GM19468 (cell line): ENCODE measurements at regions not wholly inside any gene's neighbourhood (a gene's known extent, or its start where the extent isn't known, plus 50 kb on each side); places are given as distances from the start of the nearest gene placed in this dataset.

ENCODE experiments used
- ATAC-seq: cut with Tn5 transposase; IDR thresholded peaks from one replicate; pipeline ENCODE4 v1.9.1; 2021; ENCODE audit warnings: mild to moderate bottlenecking, moderate library complexity, moderate number of reproducible peaks; ENCODE audit not compliant: unreplicated experiment; ENCODE audit errors: extremely low read depth

GRCh38 chr5:166493612-166494011, 1797.8 kb upstream of the WWC1 start:
- no peak for ATAC-seq

DNA sequence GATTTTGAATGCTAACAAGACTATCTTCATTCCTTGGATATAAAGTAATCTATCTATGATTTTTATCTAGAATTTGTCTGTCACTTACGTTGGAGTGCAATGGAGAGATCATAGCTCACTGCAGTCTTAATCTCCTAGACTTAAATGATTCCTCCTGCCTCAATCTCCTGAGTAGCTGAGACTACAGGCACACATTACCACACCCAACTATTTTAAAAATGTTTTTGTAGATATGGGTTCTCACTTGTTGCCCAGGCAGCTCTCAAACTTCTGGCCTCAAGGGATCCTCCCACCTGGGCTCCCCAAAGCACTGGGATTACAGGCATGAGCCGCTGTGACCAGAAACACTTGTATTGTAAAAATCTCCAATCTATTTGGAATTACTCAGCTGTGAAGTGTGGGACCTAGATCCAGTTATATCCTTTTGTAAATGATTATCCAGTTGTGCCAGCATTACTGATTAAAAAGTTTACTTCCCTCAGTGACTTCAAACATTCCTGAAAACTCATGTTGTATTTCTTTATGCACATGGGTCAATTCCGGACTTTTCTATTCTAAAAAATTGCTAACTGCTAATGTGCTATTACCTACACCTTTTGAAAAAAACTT, 1793.8 kb upstream of the WWC1 start:
- ATAC-seq, result no peak

GRCh38 chr5:166499447-166500240, 1791.8 kb upstream of the WWC1 start:
- no peak for ATAC-seq

DNA sequence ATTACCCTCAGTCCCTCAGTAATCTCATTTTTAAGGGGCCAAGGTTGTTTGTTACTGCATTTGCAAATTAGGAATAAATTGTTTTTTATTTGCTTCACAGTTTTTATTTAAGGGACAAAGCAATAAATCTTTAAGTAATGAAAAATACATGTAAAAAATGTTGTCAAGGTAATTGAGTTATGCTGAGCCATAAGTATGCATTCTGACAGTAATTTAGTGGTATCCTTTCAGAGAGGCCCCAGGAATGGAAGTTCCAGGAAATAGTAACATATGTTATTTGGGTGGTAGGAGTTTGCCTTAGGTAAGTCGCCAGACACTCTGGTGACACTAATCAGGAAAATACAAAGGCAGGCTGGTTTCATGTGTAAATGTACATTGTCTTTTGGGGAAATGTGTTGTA, 1787.9 kb upstream of the WWC1 start:
- no peak for ATAC-seq

DNA sequence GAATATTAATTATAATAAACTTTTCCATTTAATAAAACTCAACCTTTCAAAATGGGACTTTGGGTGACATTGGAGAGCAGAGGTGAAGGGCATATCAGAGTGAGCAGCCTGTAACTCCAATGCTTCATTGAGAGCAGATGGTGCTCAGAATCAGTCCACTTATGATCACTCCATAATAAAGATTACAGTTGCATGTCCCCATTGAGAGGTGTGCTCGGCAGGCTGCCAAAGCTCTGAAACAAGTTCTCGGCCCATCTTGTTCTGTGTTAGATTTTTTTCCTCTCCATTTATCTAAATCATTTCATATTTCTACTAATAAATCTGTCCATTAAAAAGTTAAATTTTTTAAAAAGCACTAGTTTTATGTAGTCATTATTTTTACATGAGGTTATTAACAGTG, 1786.4 kb upstream of the WWC1 start:
- no peak for ATAC-seq

GRCh38 chr5:166505544-166505943, 1785.9 kb upstream of the WWC1 start:
- no peak for ATAC-seq

GRCh38 chr5:166507810-166508425, 1783.5 kb upstream of the WWC1 start:
- ATAC-seq, result no peak

DNA sequence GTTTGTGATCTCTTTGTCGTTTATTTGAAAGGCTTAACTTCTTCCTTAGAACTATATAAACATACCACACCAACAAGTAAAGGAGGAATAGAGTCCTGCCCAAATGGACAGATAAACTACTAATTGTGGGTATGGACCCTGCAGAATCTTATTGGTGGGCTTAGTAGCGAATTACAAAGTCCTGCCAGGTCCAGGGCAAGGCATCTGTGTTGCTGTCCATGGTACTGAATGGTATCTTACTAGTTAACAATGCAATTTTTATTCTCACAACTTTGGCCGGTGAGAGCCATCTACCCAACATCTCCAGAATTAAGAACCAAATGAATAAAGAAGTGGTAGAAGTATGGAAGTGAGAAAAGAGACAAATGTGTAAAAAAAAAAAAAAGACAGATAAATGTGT, 1782.4 kb upstream of the WWC1 start:
- no peak for ATAC-seq

GRCh38 chr5:166517976-166518375, 1773.5 kb upstream of the WWC1 start:
- no peak for ATAC-seq

GRCh38 chr5:166523206-166523605, 1768.2 kb upstream of the WWC1 start:
- no peak for ATAC-seq

DNA sequence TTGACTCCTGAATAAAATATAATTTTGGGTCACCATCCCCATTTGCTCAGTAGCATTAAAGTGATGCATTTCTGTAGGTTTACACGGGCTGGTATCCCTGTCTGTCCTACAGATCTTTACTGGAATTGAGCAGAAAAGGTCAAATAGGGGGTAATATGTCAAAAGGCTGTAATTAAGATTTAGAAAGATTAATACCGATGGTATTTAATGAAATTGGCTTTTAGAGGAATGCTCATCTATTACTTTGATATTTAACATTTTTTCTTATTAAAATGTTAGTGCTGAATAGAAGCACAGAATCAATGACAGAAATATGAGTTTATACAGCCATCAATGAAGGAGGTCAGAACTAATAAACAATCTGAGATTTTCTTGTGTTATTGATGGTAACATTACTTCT, 1762.2 kb upstream of the WWC1 start:
- no peak for ATAC-seq

DNA sequence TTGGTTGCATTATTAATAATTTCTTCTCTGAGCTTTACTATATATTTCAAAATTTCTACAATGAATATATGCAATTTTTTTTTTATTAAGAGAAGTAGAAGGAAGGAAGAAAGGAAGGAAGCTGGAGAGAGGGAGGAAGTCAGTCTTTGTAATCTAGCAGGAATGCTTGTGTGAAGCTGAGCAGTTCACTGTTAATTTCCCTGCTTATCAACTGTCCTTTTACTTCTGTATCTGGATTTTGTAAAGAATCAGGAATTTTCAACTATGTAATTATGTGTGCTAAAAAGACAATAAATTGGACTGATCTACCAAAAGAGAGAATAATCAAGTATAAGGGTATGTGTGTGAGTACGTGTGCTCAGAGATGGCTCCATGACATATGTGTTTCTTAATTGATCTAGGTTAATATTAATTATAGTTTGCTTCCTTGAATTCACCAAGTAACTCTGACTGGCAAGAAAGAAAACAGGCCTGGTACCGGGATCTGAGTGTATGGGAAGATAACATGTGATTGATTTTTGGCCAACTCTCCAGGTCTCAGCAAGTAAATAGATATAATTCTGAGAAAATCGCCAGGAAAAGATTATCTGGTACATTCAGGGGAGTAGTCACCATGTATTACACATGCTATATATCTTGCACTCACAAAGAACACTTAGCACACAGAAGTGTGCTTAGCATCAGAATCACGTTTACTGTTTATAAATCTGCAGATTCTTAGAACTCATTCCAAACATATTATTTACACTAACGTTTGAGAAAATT, 1758.8 kb upstream of the WWC1 start:
- ATAC-seq, result no peak

DNA sequence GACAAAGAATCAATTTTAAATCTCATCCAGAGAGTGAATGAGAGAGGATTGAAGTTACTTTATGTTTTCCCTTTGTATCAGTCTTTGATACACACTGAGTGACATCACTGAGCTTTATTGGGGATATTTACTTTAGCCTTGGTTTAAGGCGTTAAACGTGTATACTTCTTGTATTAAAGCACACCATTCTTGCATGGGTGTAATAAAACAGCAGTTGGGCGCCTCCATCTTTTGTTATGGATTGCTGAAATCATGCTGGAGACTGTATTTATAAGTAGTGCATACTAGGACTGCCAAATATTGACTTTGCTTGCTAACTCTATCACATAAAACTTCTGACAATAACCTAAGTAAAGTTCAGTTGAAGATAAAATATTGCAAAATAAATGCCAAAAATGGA, 1755.8 kb upstream of the WWC1 start:
- ATAC-seq, result no peak

DNA sequence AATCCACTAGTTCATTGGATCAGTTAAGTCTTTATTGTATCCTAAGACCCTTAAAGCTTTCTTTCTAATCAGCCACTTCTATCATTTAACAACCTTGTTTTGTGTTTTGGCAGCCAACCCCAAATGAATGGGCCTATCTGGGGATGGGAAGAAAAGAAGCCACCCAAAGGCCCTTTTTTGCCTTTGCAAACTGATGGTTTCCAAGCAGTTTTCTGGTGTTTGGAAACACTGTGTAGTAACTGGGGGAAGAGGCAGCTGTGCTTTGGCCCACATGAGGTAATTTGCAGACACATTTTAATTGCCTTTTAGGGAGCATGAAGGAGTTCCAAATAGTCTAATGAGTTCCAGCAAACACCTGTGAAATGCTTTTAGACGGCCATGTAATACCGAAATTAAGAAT, 1751.3 kb upstream of the WWC1 start:
- ATAC-seq, result no peak

- no peak for ATAC-seq
Measured at GRCh38 chr5:166551384-166551783, 1740.1 kb upstream of the WWC1 start.

DNA sequence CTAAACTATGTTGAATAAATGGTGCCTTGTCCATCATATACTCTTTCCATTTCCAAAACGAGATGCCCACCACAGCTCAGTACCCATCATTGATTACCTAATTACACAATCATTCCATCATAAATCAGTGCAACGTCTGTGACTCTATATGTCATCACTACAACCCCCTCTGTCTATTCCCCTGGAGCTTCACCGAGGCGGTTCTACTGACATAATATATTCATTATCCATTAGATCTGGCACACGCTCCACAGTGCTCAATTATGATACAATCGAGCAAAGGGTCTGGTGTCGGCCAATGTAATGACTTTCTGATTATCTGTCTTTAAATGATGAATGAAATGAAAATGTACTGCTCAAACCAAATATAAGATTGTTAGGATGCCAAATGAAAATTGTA, 1737.7 kb upstream of the WWC1 start:
- no peak for ATAC-seq

- no peak for ATAC-seq
Measured at GRCh38 chr5:166561759-166562158, 1729.7 kb upstream of the WWC1 start.

- no peak for ATAC-seq
Measured at GRCh38 chr5:166562246-166562645, 1729.2 kb upstream of the WWC1 start.

GRCh38 chr5:166566725-166567124, 1724.7 kb upstream of the WWC1 start:
- ATAC-seq, result no peak

GRCh38 chr5:166570865-166571264, 1720.6 kb upstream of the WWC1 start:
- no peak for ATAC-seq

- ATAC-seq, result no peak
Measured at GRCh38 chr5:166571668-166572067, 1719.8 kb upstream of the WWC1 start.
